ENCODE measurements at regions not wholly inside any gene's neighbourhood (a gene's known extent, or its start where the extent isn't known, plus 50 kb on each side); places are given as distances from the start of the nearest gene placed in this dataset.

DNA sequence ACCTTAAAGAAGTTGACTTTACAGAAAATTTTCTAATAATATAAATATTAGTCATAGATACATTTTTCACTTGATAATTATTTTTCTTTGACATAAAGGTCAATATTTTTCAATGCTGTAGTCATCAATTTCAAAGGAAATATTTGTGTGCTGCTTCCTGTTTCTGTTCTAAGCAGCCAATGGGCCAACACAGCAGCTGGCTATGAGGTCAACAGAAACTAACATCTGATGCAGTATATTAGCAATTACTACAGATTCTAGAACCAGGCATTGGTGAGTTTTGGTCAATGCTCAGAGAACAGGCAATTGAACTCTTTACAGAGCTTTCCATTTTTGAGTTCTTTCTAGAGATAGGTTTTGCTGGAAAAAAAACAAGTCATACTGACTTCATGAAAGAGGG, 669.6 kb upstream of the NRSN1 start:
- Histone ChIP-seq H3K9me3 (no peaks in the 10 kb centered on the region), H3K36me3 (ENCODE audit: control insufficient read depth in 2 of 2, extremely low read depth in 1 of 2, insufficient read depth in 1 of 2, low read length in 1 of 2) (no peaks in the 10 kb centered on the region), H3K4me3 (ENCODE audit: control insufficient read depth in 1 of 2, extremely low read depth in 1 of 2, low read length in 1 of 2) (no peak overlapping the region), H3K27ac (ENCODE audit: low read length) (no peak overlapping the region), H3K4me1 (ENCODE audit: control insufficient read depth in 1 of 2, extremely low read depth in 1 of 2, insufficient read depth in 2 of 2, low read length in 2 of 2) (no peaks in the 10 kb centered on the region), H3K27me3 (replicated peaks in 1 of 2; ENCODE audit: control insufficient read depth in 2 of 2, extremely low read depth in 1 of 2, insufficient read depth in 2 of 2, low read length in 1 of 2) (no peaks in the 10 kb centered on the region)
- Mint-ChIP-seq H3K36me3 (no peaks in the 10 kb centered on the region), H3K4me3 (no peak overlapping the region), H3K4me1 (no peaks in the 10 kb centered on the region), H3K9me3 (peaks cover 3 to 13% (median 7%) of the 10 kb centered on the region in 3 donors), H3K27me3 (peaks cover 0 to 4% of the 10 kb centered on the region in 2 donors), H3K27ac (no peak overlapping the region)
- POLR2A ChIA-PET: no interaction called here
- ATAC-seq (replicated peaks in 1 of 4): no peak
- CTCF ChIA-PET: no interaction called here
- no peak for DNase-seq

DNA sequence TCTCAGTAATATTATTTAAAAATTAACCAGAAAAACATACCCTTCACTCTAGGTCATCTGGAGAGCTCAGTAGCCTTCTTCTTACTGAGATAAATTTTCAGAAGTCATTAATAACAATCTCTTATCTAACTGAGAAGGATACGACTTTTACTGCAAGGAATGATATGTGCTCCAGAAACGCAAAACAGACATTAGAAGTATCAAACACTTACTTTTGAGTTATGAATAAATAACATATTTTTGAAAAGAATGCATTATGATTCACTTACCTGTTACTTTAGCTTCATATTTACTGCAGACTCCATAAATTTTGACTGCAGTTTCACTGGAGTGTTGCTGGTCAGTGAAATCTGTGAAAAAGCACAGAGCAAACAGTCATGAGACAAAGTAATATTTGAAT, 668.7 kb upstream of the NRSN1 start:
- WGBS (ENCODE audit: insufficient coverage): no CpG with 5 or more reads among the region's 2 CpGs
- Mint-ChIP-seq H3K4me1 (no peaks in the 10 kb centered on the region), H3K27me3 (peaks cover 0 to 4% of the 10 kb centered on the region in 2 donors), H3K36me3 (no peaks in the 10 kb centered on the region), H3K4me3 (no peak overlapping the region), H3K27ac (no peak overlapping the region), H3K9me3 (peaks cover 4 to 19% (median 7%) of the 10 kb centered on the region in 3 donors)
- DNase-seq: no peak
- Histone ChIP-seq H3K36me3 (ENCODE audit: control insufficient read depth in 2 of 2, extremely low read depth in 1 of 2, insufficient read depth in 1 of 2, low read length in 1 of 2) (no peaks in the 10 kb centered on the region), H3K27me3 (replicated peaks in 1 of 2; ENCODE audit: control insufficient read depth in 2 of 2, extremely low read depth in 1 of 2, insufficient read depth in 2 of 2, low read length in 1 of 2) (no peaks in the 10 kb centered on the region), H3K27ac (ENCODE audit: low read length) (no peak overlapping the region), H3K4me1 (ENCODE audit: control insufficient read depth in 1 of 2, extremely low read depth in 1 of 2, insufficient read depth in 2 of 2, low read length in 2 of 2) (no peaks in the 10 kb centered on the region), H3K9me3 (no peaks in the 10 kb centered on the region), H3K4me3 (ENCODE audit: control insufficient read depth in 1 of 2, extremely low read depth in 1 of 2, low read length in 1 of 2) (no peak overlapping the region)
- ChIA-PET CTCF (no interaction called here), POLR2A (no interaction called here)
- no peak for ATAC-seq (replicated peaks in 1 of 4)

- H3K9me3 ChIP-seq: no peaks in the 10 kb centered on the region
- no peaks in the 10 kb centered on the region for H3K4me1 ChIP-seq (ENCODE audit: control insufficient read depth in 1 of 2, extremely low read depth in 1 of 2, insufficient read depth in 2 of 2, low read length in 2 of 2)
- no peaks in the 10 kb centered on the region for H3K27me3 Mint-ChIP-seq
- H3K36me3 Mint-ChIP-seq: no peaks in the 10 kb centered on the region
- H3K27me3 ChIP-seq (replicated peaks in 1 of 2; ENCODE audit: control insufficient read depth in 2 of 2, extremely low read depth in 1 of 2, insufficient read depth in 2 of 2, low read length in 1 of 2): no peaks in the 10 kb centered on the region
- CTCF ChIA-PET: no interaction called here
- H3K27ac ChIP-seq (ENCODE audit: low read length): no peak overlapping the region
- no peaks in the 10 kb centered on the region for H3K4me1 Mint-ChIP-seq
- H3K36me3 ChIP-seq (ENCODE audit: control insufficient read depth in 2 of 2, extremely low read depth in 1 of 2, insufficient read depth in 1 of 2, low read length in 1 of 2): no peaks in the 10 kb centered on the region
- H3K4me3 ChIP-seq (ENCODE audit: control insufficient read depth in 1 of 2, extremely low read depth in 1 of 2, low read length in 1 of 2): no peak overlapping the region
- no peak for DNase-seq
- H3K9me3 Mint-ChIP-seq: peaks cover 0 to 17% (median 3%) of the 10 kb centered on the region in 3 donors
- 67% methylated on average over 1 of the region's 1 CpG for WGBS (ENCODE audit: insufficient coverage)
- H3K27ac Mint-ChIP-seq: no peak overlapping the region
- POLR2A ChIA-PET: interaction anchor here in 1 of 2 donors (0.8 kb wide), 1 partner anchor 14 kb away, joined by 4 read pairs; no protein-coding TSS in a partner anchor
- ATAC-seq (replicated peaks in 1 of 4): no peak
- no peak overlapping the region for H3K4me3 Mint-ChIP-seq
Observed at GRCh38 chr6:23465912-23466311, 660.1 kb upstream of the NRSN1 start.

- no peaks in the 10 kb centered on the region for H3K9me3 ChIP-seq
- H3K27ac ChIP-seq (ENCODE audit: low read length): no peak overlapping the region
- no peak for ATAC-seq (replicated peaks in 1 of 4)
- Mint-ChIP-seq H3K27ac (no peak overlapping the region), H3K4me3 (no peak overlapping the region), H3K4me1 (no peaks in the 10 kb centered on the region), H3K36me3 (no peaks in the 10 kb centered on the region), H3K27me3 (no peaks in the 10 kb centered on the region), H3K9me3 (peaks cover 0 to 22% (median 3%) of the 10 kb centered on the region in 3 donors)
- WGBS (ENCODE audit: insufficient coverage): no CpG with 5 or more reads among the region's 3 CpGs
- no peak overlapping the region for H3K4me3 ChIP-seq (ENCODE audit: control insufficient read depth in 1 of 2, extremely low read depth in 1 of 2, low read length in 1 of 2)
- no peaks in the 10 kb centered on the region for H3K27me3 ChIP-seq (replicated peaks in 1 of 2; ENCODE audit: control insufficient read depth in 2 of 2, extremely low read depth in 1 of 2, insufficient read depth in 2 of 2, low read length in 1 of 2)
- DNase-seq: no peak
- ChIA-PET CTCF (no interaction called here), POLR2A (no interaction called here)
- no peaks in the 10 kb centered on the region for H3K36me3 ChIP-seq (ENCODE audit: control insufficient read depth in 2 of 2, extremely low read depth in 1 of 2, insufficient read depth in 1 of 2, low read length in 1 of 2)
- no peaks in the 10 kb centered on the region for H3K4me1 ChIP-seq (ENCODE audit: control insufficient read depth in 1 of 2, extremely low read depth in 1 of 2, insufficient read depth in 2 of 2, low read length in 2 of 2)
Observed at GRCh38 chr6:23477586-23477985, 648.4 kb upstream of the NRSN1 start.

DNA sequence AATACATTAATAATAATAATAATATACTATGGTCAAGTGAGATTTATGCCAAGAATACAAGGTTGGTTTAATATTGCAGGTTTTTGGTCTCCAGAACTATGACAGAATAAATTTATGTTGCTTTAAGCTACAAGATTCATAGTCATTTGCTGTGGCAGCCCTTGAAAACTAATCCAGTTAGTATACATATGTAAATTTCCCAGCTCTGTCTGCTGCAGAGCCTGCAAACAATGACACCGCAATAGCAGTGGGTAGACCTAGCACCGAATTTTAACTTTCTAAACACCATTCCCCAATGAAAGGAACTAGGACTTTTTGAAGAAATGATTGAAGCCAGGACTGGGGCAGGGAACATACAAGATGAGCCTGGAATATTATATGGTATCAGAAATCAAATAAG, 647.7 kb upstream of the NRSN1 start:
- POLR2A ChIA-PET: interaction anchor here in 1 of 2 donors (0.5 kb wide), 1 partner anchor 25 kb away, joined by 4 read pairs; no protein-coding TSS in a partner anchor
- no peak overlapping the region for H3K27ac Mint-ChIP-seq
- H3K4me3 ChIP-seq (ENCODE audit: control insufficient read depth in 1 of 2, extremely low read depth in 1 of 2, low read length in 1 of 2): no peak overlapping the region
- no peak for DNase-seq
- H3K27ac ChIP-seq (ENCODE audit: low read length): no peak overlapping the region
- H3K36me3 ChIP-seq (ENCODE audit: control insufficient read depth in 2 of 2, extremely low read depth in 1 of 2, insufficient read depth in 1 of 2, low read length in 1 of 2): no peaks in the 10 kb centered on the region
- no peaks in the 10 kb centered on the region for H3K27me3 Mint-ChIP-seq
- no CpG with 5 or more reads among the region's 2 CpGs for WGBS (ENCODE audit: insufficient coverage)
- CTCF ChIA-PET: no interaction called here
- H3K36me3 Mint-ChIP-seq: no peaks in the 10 kb centered on the region
- H3K4me1 Mint-ChIP-seq: no peaks in the 10 kb centered on the region
- H3K27me3 ChIP-seq (replicated peaks in 1 of 2; ENCODE audit: control insufficient read depth in 2 of 2, extremely low read depth in 1 of 2, insufficient read depth in 2 of 2, low read length in 1 of 2): no peaks in the 10 kb centered on the region
- H3K4me3 Mint-ChIP-seq: no peak overlapping the region
- H3K9me3 ChIP-seq: no peaks in the 10 kb centered on the region
- no peak for ATAC-seq (replicated peaks in 1 of 4)
- H3K4me1 ChIP-seq (ENCODE audit: control insufficient read depth in 1 of 2, extremely low read depth in 1 of 2, insufficient read depth in 2 of 2, low read length in 2 of 2): no peaks in the 10 kb centered on the region
- H3K9me3 Mint-ChIP-seq: peaks cover 0 to 16% (median 3%) of the 10 kb centered on the region in 3 donors

DNA sequence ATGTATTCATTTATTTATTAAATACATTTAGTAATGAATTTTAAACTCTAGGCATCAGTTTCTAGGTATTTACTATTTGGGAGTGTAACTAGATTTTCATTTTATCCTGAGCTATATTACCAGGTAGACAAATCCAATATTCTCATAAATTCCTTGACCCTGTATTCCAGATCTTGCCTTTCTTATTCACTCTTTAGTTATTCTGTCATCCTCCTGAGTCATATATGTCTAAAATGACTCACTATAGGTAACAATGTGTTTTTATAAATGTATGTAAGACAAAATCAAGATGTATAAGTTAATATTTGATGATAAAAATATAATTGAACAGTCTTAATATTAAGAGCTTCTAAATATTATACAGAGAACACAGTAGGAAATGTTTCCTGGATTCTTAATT, 642.1 kb upstream of the NRSN1 start:
- Histone ChIP-seq H3K9me3 (no peaks in the 10 kb centered on the region), H3K36me3 (ENCODE audit: control insufficient read depth in 2 of 2, extremely low read depth in 1 of 2, insufficient read depth in 1 of 2, low read length in 1 of 2) (no peaks in the 10 kb centered on the region), H3K4me1 (ENCODE audit: control insufficient read depth in 1 of 2, extremely low read depth in 1 of 2, insufficient read depth in 2 of 2, low read length in 2 of 2) (no peaks in the 10 kb centered on the region), H3K27me3 (replicated peaks in 1 of 2; ENCODE audit: control insufficient read depth in 2 of 2, extremely low read depth in 1 of 2, insufficient read depth in 2 of 2, low read length in 1 of 2) (no peaks in the 10 kb centered on the region), H3K27ac (ENCODE audit: low read length) (no peak overlapping the region), H3K4me3 (ENCODE audit: control insufficient read depth in 1 of 2, extremely low read depth in 1 of 2, low read length in 1 of 2) (no peak overlapping the region)
- no peak overlapping the region for H3K27ac Mint-ChIP-seq
- ChIA-PET CTCF (no interaction called here), POLR2A (no interaction called here)
- peaks cover 3 to 4% (median 3%) of the 10 kb centered on the region in 3 donors for H3K9me3 Mint-ChIP-seq
- H3K27me3 Mint-ChIP-seq: no peaks in the 10 kb centered on the region
- H3K4me3 Mint-ChIP-seq: no peak overlapping the region
- H3K36me3 Mint-ChIP-seq: no peaks in the 10 kb centered on the region
- H3K4me1 Mint-ChIP-seq: no peaks in the 10 kb centered on the region
- DNase-seq (no peak), ATAC-seq (replicated peaks in 1 of 4) (no peak)

DNA sequence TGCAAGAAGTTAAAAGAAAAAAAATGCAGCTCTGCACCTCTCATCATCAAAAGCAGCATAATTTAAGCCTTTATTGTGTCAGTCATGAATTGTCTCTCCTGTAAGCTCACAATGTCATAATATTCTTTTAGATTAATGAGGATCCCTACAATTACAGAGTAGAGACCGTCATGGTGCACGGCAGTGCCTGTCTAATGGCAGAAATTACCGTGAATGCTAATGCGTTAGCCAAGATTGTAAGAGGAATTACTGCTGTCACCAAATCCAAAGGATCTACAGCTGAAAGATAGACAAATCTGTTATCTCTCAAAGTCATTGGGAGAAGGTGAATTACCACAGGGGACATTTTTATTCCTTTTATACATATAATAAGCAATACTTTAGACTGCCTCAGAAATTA, 631.6 kb upstream of the NRSN1 start:
- Mint-ChIP-seq H3K27me3 (no peaks in the 10 kb centered on the region), H3K27ac (no peak overlapping the region), H3K36me3 (no peaks in the 10 kb centered on the region), H3K4me3 (no peak overlapping the region), H3K9me3 (peaks cover 15 to 21% (median 16%) of the 10 kb centered on the region in 3 donors), H3K4me1 (no peaks in the 10 kb centered on the region)
- DNase-seq (no peak), ATAC-seq (replicated peaks in 1 of 4) (no peak)
- H3K36me3 ChIP-seq (ENCODE audit: control insufficient read depth in 2 of 2, extremely low read depth in 1 of 2, insufficient read depth in 1 of 2, low read length in 1 of 2): no peaks in the 10 kb centered on the region
- H3K9me3 ChIP-seq: no peaks in the 10 kb centered on the region
- H3K27ac ChIP-seq (ENCODE audit: low read length): no peak overlapping the region
- H3K4me1 ChIP-seq (ENCODE audit: control insufficient read depth in 1 of 2, extremely low read depth in 1 of 2, insufficient read depth in 2 of 2, low read length in 2 of 2): no peaks in the 10 kb centered on the region
- no peaks in the 10 kb centered on the region for H3K27me3 ChIP-seq (replicated peaks in 1 of 2; ENCODE audit: control insufficient read depth in 2 of 2, extremely low read depth in 1 of 2, insufficient read depth in 2 of 2, low read length in 1 of 2)
- POLR2A ChIA-PET: no interaction called here
- no peak overlapping the region for H3K4me3 ChIP-seq (ENCODE audit: control insufficient read depth in 1 of 2, extremely low read depth in 1 of 2, low read length in 1 of 2)
- CTCF ChIA-PET: no interaction called here
- no CpG with 5 or more reads among the region's 4 CpGs for WGBS (ENCODE audit: insufficient coverage)

All from T-cell (primary cell).